ENCODE measurements at regions not wholly inside any gene's neighbourhood (a gene's known extent, or its start where the extent isn't known, plus 50 kb on each side); places are given as distances from the start of the nearest gene placed in this dataset.

DNA sequence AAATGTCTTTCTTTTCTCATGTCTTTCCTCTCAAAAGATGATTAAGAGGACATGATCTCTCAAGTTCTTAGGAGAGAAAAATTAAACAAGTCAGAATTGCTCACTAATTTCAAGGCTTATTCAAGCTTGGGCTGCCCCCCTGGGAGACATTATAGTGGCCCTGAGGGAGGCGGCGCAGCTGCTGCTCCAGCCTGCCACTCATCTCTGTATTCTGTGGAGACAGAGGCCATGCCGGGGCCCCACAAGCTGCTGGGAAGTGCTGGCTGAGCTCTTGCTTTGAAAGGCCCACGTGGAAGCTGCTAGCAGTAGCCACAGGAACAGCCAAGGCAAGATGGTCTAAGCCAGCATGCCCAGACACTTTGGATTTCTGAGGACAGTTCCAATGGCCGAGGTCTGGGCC, 267.4 kb downstream of the LNPK start:
- RAD21 ChIA-PET (ENCODE audit: low non-redundant PET in 1 of 2, low total read pairs in 2 of 2, uncharacterized antibody in 2 of 2, unreplicated experiment in 2 of 2): no interaction called here
- H3K9ac ChIP-seq (ENCODE audit: low read length): no peak overlapping the region
- H3K9me3 ChIP-seq (ENCODE audit: control insufficient read depth in 1 of 2, insufficient read depth in 1 of 2, low read depth in 1 of 2, low read length in 2 of 2): no peaks in the 10 kb centered on the region
- no peak overlapping the region for H3K4me3 ChIP-seq (replicated peaks in 1 of 2; ENCODE audit: low read depth in 1 of 2, low read length in 2 of 2)
- no peaks in the 10 kb centered on the region for H3K9me2 ChIP-seq (ENCODE audit: insufficient read depth)
- no peaks in the 10 kb centered on the region for H3K4me1 ChIP-seq (ENCODE audit: control insufficient read depth in 1 of 2, insufficient read depth in 2 of 2, low read length in 2 of 2)
- H3K27me3 ChIP-seq (ENCODE audit: insufficient read depth, low read length): no peaks in the 10 kb centered on the region; the same call in 1 of the 2 replicates
- no peak overlapping the region for H3K27ac ChIP-seq (ENCODE audit: low read depth, low read length)
- CTCF ChIA-PET: no interaction called here
- no peak overlapping the region for H3K4me2 ChIP-seq (ENCODE audit: low read length)
- TF ChIP-seq JUND (IDR thresholded peaks at IDR 0.05): no peak
- no peak for TF ChIP-seq CBX3 (IDR thresholded peaks at IDR 0.05; ENCODE audit: low read depth)
- no peak for TF ChIP-seq POLR2AphosphoS5 (IDR thresholded peaks at IDR 0.05; ENCODE audit: low read depth, low read length)
- no peak for TF ChIP-seq CEBPB (IDR thresholded peaks at IDR 0.05; ENCODE audit: low read depth)
- no peak for TF ChIP-seq SIN3A (IDR thresholded peaks at IDR 0.05; ENCODE audit: low read depth)
- no peak for TF ChIP-seq POLR2A (IDR thresholded peaks at IDR 0.05; ENCODE audit: borderline replicate concordance, extremely low read depth, insufficient read depth, insufficient read length)
- ATAC-seq (no peak), DNase-seq (ENCODE audit: low read depth, low spot score) (no peak)
- no peaks in the 10 kb centered on the region for H3K79me2 ChIP-seq (ENCODE audit: insufficient read depth, low read length)
- POLR2A ChIA-PET: no interaction called here
- no peaks in the 10 kb centered on the region for H3K36me3 ChIP-seq (ENCODE audit: control insufficient read depth in 1 of 2, insufficient read depth in 2 of 2, low read length in 2 of 2)
- BruUV-seq (replicated peaks): no TSS peak
- H4K20me1 ChIP-seq (ENCODE audit: insufficient read depth): no peaks in the 10 kb centered on the region
- no peak overlapping the region for H2AFZ ChIP-seq (ENCODE audit: low read depth, low read length, poor library complexity, severe bottlenecking)
- intact Hi-C loops (cut with micrococcal nuclease): no loop called here

DNA sequence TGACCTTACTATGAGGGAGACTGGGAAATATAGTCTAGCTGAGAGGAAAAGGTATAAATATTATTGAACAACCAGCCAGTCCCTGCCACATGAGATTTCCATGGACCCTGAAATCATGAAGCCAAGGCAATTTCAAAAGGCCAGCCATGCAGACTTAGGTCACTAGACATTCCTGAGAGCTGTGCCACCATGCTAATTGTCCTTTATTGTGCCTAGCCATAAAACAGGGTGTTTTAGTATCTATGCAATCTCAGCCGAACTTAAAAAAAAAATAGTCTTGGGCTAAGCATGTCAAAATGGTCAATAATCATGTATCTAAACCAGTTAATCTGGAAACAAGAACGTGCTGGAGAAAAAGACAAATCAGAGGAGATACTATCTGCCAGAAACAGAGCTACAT, 269.5 kb downstream of the LNPK start:
- H3K4me2 ChIP-seq (ENCODE audit: low read length): no peak overlapping the region
- intact Hi-C loops (cut with micrococcal nuclease): no loop called here
- RAD21 ChIA-PET (ENCODE audit: low non-redundant PET in 1 of 2, low total read pairs in 2 of 2, uncharacterized antibody in 2 of 2, unreplicated experiment in 2 of 2): no interaction called here
- TF ChIP-seq EZH2phosphoT487 (IDR thresholded peaks at IDR 0.05; ENCODE audit: borderline replicate concordance) (no peak), SRF (IDR thresholded peaks at IDR 0.05; ENCODE audit: low read depth) (no peak), CEBPB (IDR thresholded peaks at IDR 0.05; ENCODE audit: low read depth) (no peak), ZNF274 (IDR thresholded peaks at IDR 0.05; ENCODE audit: low read depth, low read length) (no peak), EGR1 (IDR thresholded peaks at IDR 0.05; ENCODE audit: low read depth) (no peak), FOSL1 (IDR thresholded peaks at IDR 0.05; ENCODE audit: low read depth) (no peak), JUND (IDR thresholded peaks at IDR 0.05) (no peak), POLR2A (IDR thresholded peaks at IDR 0.05; ENCODE audit: borderline replicate concordance, extremely low read depth, insufficient read depth, insufficient read length) (no peak), POLR2AphosphoS5 (IDR thresholded peaks at IDR 0.05; ENCODE audit: low read depth, low read length) (no peak), SP1 (IDR thresholded peaks at IDR 0.05; ENCODE audit: low read depth) (no peak), EZH2 (IDR thresholded peaks at IDR 0.05) (no peak), SIN3A (IDR thresholded peaks at IDR 0.05; ENCODE audit: low read depth) (no peak), TCF7L2 (IDR thresholded peaks at IDR 0.05; ENCODE audit: borderline replicate concordance, extremely low read depth, insufficient read depth, insufficient read length) (no peak), YY1 (IDR thresholded peaks at IDR 0.05; ENCODE audit: extremely low read depth, insufficient replicate concordance, low read depth, low read length) (no peak)
- TF ChIP-seq, protein P1, sequence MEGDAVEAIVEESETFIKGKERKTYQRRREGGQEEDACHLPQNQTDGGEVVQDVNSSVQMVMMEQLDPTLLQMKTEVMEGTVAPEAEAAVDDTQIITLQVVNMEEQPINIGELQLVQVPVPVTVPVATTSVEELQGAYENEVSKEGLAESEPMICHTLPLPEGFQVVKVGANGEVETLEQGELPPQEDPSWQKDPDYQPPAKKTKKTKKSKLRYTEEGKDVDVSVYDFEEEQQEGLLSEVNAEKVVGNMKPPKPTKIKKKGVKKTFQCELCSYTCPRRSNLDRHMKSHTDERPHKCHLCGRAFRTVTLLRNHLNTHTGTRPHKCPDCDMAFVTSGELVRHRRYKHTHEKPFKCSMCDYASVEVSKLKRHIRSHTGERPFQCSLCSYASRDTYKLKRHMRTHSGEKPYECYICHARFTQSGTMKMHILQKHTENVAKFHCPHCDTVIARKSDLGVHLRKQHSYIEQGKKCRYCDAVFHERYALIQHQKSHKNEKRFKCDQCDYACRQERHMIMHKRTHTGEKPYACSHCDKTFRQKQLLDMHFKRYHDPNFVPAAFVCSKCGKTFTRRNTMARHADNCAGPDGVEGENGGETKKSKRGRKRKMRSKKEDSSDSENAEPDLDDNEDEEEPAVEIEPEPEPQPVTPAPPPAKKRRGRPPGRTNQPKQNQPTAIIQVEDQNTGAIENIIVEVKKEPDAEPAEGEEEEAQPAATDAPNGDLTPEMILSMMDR (IDR thresholded peaks at IDR 0.05 in 2 of 3, conservative IDR thresholded peaks at IDR 0.05 in 1 of 3; ENCODE audit: borderline replicate concordance in 1 of 3, insufficient read depth in 1 of 3, low read depth in 2 of 3, low read length in 2 of 3): no peak
- TF ChIP-seq, protein P2, sequence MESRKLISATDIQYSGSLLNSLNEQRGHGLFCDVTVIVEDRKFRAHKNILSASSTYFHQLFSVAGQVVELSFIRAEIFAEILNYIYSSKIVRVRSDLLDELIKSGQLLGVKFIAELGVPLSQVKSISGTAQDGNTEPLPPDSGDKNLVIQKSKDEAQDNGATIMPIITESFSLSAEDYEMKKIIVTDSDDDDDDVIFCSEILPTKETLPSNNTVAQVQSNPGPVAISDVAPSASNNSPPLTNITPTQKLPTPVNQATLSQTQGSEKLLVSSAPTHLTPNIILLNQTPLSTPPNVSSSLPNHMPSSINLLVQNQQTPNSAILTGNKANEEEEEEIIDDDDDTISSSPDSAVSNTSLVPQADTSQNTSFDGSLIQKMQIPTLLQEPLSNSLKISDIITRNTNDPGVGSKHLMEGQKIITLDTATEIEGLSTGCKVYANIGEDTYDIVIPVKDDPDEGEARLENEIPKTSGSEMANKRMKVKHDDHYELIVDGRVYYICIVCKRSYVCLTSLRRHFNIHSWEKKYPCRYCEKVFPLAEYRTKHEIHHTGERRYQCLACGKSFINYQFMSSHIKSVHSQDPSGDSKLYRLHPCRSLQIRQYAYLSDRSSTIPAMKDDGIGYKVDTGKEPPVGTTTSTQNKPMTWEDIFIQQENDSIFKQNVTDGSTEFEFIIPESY (IDR thresholded peaks at IDR 0.05; ENCODE audit: extremely low read depth, insufficient replicate concordance, low read length): no peak
- TF ChIP-seq, protein P3, sequence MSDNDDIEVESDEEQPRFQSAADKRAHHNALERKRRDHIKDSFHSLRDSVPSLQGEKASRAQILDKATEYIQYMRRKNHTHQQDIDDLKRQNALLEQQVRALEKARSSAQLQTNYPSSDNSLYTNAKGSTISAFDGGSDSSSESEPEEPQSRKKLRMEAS (IDR thresholded peaks at IDR 0.05): no peak

More for the DNA sequence above, 269.5 kb downstream of the LNPK start:
- DNase-seq (ENCODE audit: low read depth, low spot score): no peak
- H3K36me3 ChIP-seq (ENCODE audit: control insufficient read depth in 1 of 2, insufficient read depth in 2 of 2, low read length in 2 of 2): no peaks in the 10 kb centered on the region
- no peak overlapping the region for H2AFZ ChIP-seq (ENCODE audit: low read depth, low read length, poor library complexity, severe bottlenecking)
- no peaks in the 10 kb centered on the region for H3K4me1 ChIP-seq (ENCODE audit: control insufficient read depth in 1 of 2, insufficient read depth in 2 of 2, low read length in 2 of 2)
- no peak overlapping the region for H3K9ac ChIP-seq (ENCODE audit: low read length)
- no peaks in the 10 kb centered on the region for H3K9me3 ChIP-seq (ENCODE audit: control insufficient read depth in 1 of 2, insufficient read depth in 1 of 2, low read depth in 1 of 2, low read length in 2 of 2)
- no peak overlapping the region for H3K27ac ChIP-seq (ENCODE audit: low read depth, low read length)
- H4K20me1 ChIP-seq (ENCODE audit: insufficient read depth): no peaks in the 10 kb centered on the region
- H3K79me2 ChIP-seq (ENCODE audit: insufficient read depth, low read length): no peaks in the 10 kb centered on the region
- ChIA-PET CTCF (no interaction called here), POLR2A (no interaction called here)
- ATAC-seq: no peak
- H3K4me3 ChIP-seq (replicated peaks in 1 of 2; ENCODE audit: low read depth in 1 of 2, low read length in 2 of 2): no peak overlapping the region
- no TSS peak for BruUV-seq (replicated peaks)
- H3K27me3 ChIP-seq (ENCODE audit: insufficient read depth, low read length): no peaks in the 10 kb centered on the region
- no peaks in the 10 kb centered on the region for H3K9me2 ChIP-seq (ENCODE audit: insufficient read depth)
